Smooth muscle cell (in vitro differentiated cells): ENCODE measurements at regions not wholly inside any gene's neighbourhood (a gene's known extent, or its start where the extent isn't known, plus 50 kb on each side); places are given as distances from the start of the nearest gene placed in this dataset.

Experiments used
- DNase-seq: peaks from one replicate; lab custom pipeline; 2025; ENCODE audit not compliant: unreplicated experiment; lab: John Stamatoyannopoulos, UW
- H2AFZ ChIP-seq: fragments of 200-600 bp; sonication (generic); 2 replicates; pipeline ENCODE4 v1.6.0; 2016; ENCODE audit warnings: antibody characterized with exemption, low read depth, mild to moderate bottlenecking
- H3F3A ChIP-seq: fragments of 200-600 bp; sonication (generic); 2 replicates; pipeline ENCODE4 v1.6.0; 2017; ENCODE audit warnings: antibody characterized with exemption, low read depth
- H3K27ac ChIP-seq: fragments of 200-600 bp; sonication (generic); 2 replicates; pipeline ENCODE4 v1.5.1; 2016; ENCODE audit warnings: low read depth, mild to moderate bottlenecking
- H3K27me3 ChIP-seq: fragments of 200-600 bp; sonication (generic); 2 replicates; pipeline ENCODE4 v1.6.1; 2016; ENCODE audit warnings: low read depth, mild to moderate bottlenecking
- H3K36me3 ChIP-seq: fragments of 200-600 bp; sonication (generic); 2 replicates; pipeline ENCODE4 v1.5.1; 2016; ENCODE audit warnings: low read depth
- H3K4me1 ChIP-seq: fragments of 200-600 bp; sonication (generic); 2 replicates; pipeline ENCODE4 v1.5.1; 2016; ENCODE audit warnings: low read depth
- H3K4me2 ChIP-seq: fragments of 200-600 bp; sonication (generic); 2 replicates; pipeline ENCODE4 v1.6.0; 2016; ENCODE audit warnings: mild to moderate bottlenecking
- H3K4me3 ChIP-seq: fragments of 200-600 bp; sonication (generic); 2 replicates; pipeline ENCODE4 v1.5.1; 2016; ENCODE audit warnings: mild to moderate bottlenecking
- H3K79me2 ChIP-seq: fragments of 200-600 bp; sonication (generic); 2 replicates; pipeline ENCODE4 v1.6.0; 2016; ENCODE audit warnings: low read depth, mild to moderate bottlenecking
- H3K9ac ChIP-seq: fragments of 200-600 bp; sonication (generic); 2 replicates; pipeline ENCODE4 v1.6.0; 2016; ENCODE audit warnings: low read depth
- H3K9me3 ChIP-seq: fragments of 200-600 bp; sonication (generic); replicated peaks from 2 replicates; pipeline ENCODE4 v1.5.1; 2016; ENCODE audit warnings: low read depth
- H4K20me1 ChIP-seq: fragments of 200-600 bp; sonication (generic); 2 replicates; pipeline ENCODE4 v1.6.0; 2016; ENCODE audit warnings: low read depth
- CTCF ChIP-seq: fragments of 200-600 bp; sonication (generic); IDR thresholded peaks from 2 replicates; pipeline ENCODE4 v1.5.1; 2017; ENCODE audit warnings: borderline replicate concordance, mild to moderate bottlenecking, antibody characterized with exemption; ENCODE audit not compliant: insufficient read depth, poor library complexity, severe bottlenecking
- WGBS: methylation state at CpG from one replicate; pipeline ENCODE4 v1.1.7; 2016; ENCODE audit warnings: low lambda C conversion rate; 5-methylcytosine and 5-hydroxymethylcytosine counted together

- Histone ChIP-seq H3K36me3 (no peaks in the 10 kb centered on the region), H3K79me2 (no peaks in the 10 kb centered on the region), H3K4me2 (no peak overlapping the region), H3K9me3 (no peaks in the 10 kb centered on the region), H4K20me1 (no peaks in the 10 kb centered on the region), H3K27me3 (no peaks in the 10 kb centered on the region), H3K4me3 (no peak overlapping the region), H2AFZ (no peak overlapping the region), H3F3A (no peaks in the 10 kb centered on the region), H3K4me1 (no peaks in the 10 kb centered on the region), H3K27ac (no peak overlapping the region), H3K9ac (no peak overlapping the region)
- 95% methylated on average over 5 of the region's 5 CpGs for WGBS
- no peak for DNase-seq
- TF ChIP-seq CTCF, result no peak
Observed at GRCh38 chr4:27763830-27764525, 903.3 kb downstream of the STIM2 start.

GRCh38 chr4:27764526-27764837 lies 903.8 kb downstream of the STIM2 start:
- Histone ChIP-seq H3K36me3 (no peaks in the 10 kb centered on the region), H3K9me3 (no peaks in the 10 kb centered on the region), H3K4me3 (no peak overlapping the region), H3K79me2 (no peaks in the 10 kb centered on the region), H3K27ac (no peak overlapping the region), H3K4me1 (no peaks in the 10 kb centered on the region), H3K27me3 (no peaks in the 10 kb centered on the region), H3F3A (no peaks in the 10 kb centered on the region), H2AFZ (no peak overlapping the region), H3K9ac (no peak overlapping the region), H3K4me2 (no peak overlapping the region), H4K20me1 (no peaks in the 10 kb centered on the region)
- TF ChIP-seq CTCF, result no peak
- 80% methylated on average over 4 of the region's 4 CpGs for whole genome bisulfite sequencing
- no peak for DNase-seq

GRCh38 chr4:27770895-27771294 lies 910.3 kb downstream of the STIM2 start:
- DNase-seq, result no peak
- no peak overlapping the region for H3K4me3 ChIP-seq

More at GRCh38 chr4:27770895-27771294, 910.3 kb downstream of the STIM2 start:
- H4K20me1 ChIP-seq, result no peaks in the 10 kb centered on the region
- no peaks in the 10 kb centered on the region for H3K79me2 ChIP-seq
- no peak overlapping the region for H3K27ac ChIP-seq
- H3K27me3 ChIP-seq, result no peaks in the 10 kb centered on the region
- H3K9ac ChIP-seq, result no peak overlapping the region
- H3K9me3 ChIP-seq, result no peaks in the 10 kb centered on the region
- H3K36me3 ChIP-seq, result no peaks in the 10 kb centered on the region
- no peaks in the 10 kb centered on the region for H3F3A ChIP-seq
- no peaks in the 10 kb centered on the region for H3K4me1 ChIP-seq
- no peak overlapping the region for H2AFZ ChIP-seq
- no peak for TF ChIP-seq CTCF
- no peak overlapping the region for H3K4me2 ChIP-seq
- WGBS, result 94% methylated on average over 7 of the region's 7 CpGs
